HEK293 (cell line): ENCODE measurements at regions not wholly inside any gene's neighbourhood (a gene's known extent, or its start where the extent isn't known, plus 50 kb on each side); places are given as distances from the start of the nearest gene placed in this dataset.

Source experiments
- CTCF ChIP-seq: fragments of 450-650 bp; formaldehyde crosslinking; IDR thresholded peaks from 2 replicates; pipeline ENCODE4 v1.5.1; 2016; ENCODE audit warnings: missing biosample characterization, missing genetic modification characterization
- EGR2 ChIP-seq: fragments of 450-650 bp; formaldehyde crosslinking; IDR thresholded peaks from 2 replicates; pipeline ENCODE4 v1.5.1; 2016; ENCODE audit warnings: low read depth, missing biosample characterization, missing genetic modification characterization
- KLF9 ChIP-seq: fragments of 450-650 bp; formaldehyde crosslinking; IDR thresholded peaks from 2 replicates; pipeline ENCODE4 v1.5.1; 2016; ENCODE audit warnings: missing biosample characterization, missing genetic modification characterization, low read depth
- RBAK ChIP-seq: fragments of 450-650 bp; formaldehyde crosslinking; IDR thresholded peaks from 2 replicates; pipeline ENCODE4 v1.5.1; 2016; ENCODE audit warnings: missing biosample characterization, missing genetic modification characterization
- ZNF239 ChIP-seq: fragments of 450-650 bp; formaldehyde crosslinking; IDR thresholded peaks from 2 replicates; pipeline ENCODE4 v1.5.1; 2016; ENCODE audit warnings: missing biosample characterization, missing genetic modification characterization
- ZNF274 ChIP-seq, 2 experiments: fragments of 200-500 bp in 1 of 2; fragments of 450-650 bp in 1 of 2; sonication (Bioruptor generic) in 1 of 2; formaldehyde crosslinking in 1 of 2; IDR thresholded peaks; 2 replicates each; pipeline versions ENCODE4 v1.5.1 to v1.6.1; 2014 to 2016; ENCODE audit warnings: borderline replicate concordance in 1 of 2, inconsistent platforms in 1 of 2, low read length in 1 of 2, missing biosample characterization in 1 of 2, missing genetic modification characterization in 1 of 2
- ZNF391 ChIP-seq: fragments of 450-650 bp; formaldehyde crosslinking; IDR thresholded peaks from 2 replicates; pipeline ENCODE4 v1.5.1; 2016; ENCODE audit warnings: low read depth, missing biosample characterization, missing genetic modification characterization, borderline replicate concordance
- ZNF398 ChIP-seq: fragments of 450-650 bp; formaldehyde crosslinking; IDR thresholded peaks from 2 replicates; pipeline ENCODE4 v1.5.1; 2017; ENCODE audit warnings: missing biosample characterization, missing genetic modification characterization
- ZNF549 ChIP-seq: fragments of 450-650 bp; IDR thresholded peaks from 2 replicates; pipeline ENCODE4 v1.5.1; 2018; ENCODE audit warnings: missing biosample characterization, missing genetic modification characterization, mild to moderate bottlenecking, inconsistent platforms, moderate library complexity
- TF ChIP-seq, protein P1 (sequence below): sonication (generic); formaldehyde crosslinking; IDR thresholded peaks from 2 replicates; pipeline ENCODE4 v1.8.1; 2022; ENCODE audit warnings: mild to moderate bottlenecking, moderate library complexity, missing genetic modification reagents

DNA sequence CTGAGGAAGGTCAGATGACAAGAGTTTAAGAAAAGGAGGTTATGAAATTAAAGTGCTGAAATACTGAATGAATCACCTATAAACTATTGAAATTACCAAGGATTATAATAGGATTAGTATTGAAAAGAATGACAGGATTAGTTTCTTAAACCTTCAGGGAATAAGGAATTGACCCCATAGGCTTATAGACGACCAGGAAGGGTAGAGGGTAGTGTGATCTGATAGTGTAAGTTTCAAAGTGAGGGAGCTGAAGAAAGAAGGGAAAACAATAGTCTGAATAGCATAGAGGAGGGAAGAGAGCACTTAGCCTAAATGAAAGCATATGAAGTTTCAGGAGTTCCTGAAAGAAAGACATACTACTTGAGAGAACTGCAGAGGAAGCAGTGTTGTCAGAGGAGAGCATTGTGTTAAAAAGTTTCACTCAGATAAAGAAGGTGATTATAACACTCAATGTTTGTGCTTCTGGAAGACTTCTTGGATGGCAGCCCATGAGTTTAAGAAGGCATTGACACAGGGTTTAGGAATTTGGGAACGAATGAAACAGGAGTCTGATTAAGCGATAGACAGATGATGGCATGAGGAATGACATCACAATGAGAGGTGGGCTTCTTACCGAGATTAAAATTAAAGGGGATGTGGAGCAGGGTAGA lies 557.9 kb upstream of the GRAMD2B start:
- TF ChIP-seq, protein P1, sequence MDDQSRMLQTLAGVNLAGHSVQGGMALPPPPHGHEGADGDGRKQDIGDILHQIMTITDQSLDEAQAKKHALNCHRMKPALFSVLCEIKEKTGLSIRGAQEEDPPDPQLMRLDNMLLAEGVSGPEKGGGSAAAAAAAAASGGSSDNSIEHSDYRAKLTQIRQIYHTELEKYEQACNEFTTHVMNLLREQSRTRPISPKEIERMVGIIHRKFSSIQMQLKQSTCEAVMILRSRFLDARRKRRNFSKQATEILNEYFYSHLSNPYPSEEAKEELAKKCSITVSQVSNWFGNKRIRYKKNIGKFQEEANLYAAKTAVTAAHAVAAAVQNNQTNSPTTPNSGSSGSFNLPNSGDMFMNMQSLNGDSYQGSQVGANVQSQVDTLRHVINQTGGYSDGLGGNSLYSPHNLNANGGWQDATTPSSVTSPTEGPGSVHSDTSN (CRISPR knock-in tag): no peak
- TF ChIP-seq CTCF (tag by site-specific recombination) (no peak), ZNF391 (no peak), ZNF398 (tag by site-specific recombination) (no peak), KLF9 (no peak), ZNF549 (tag by site-specific recombination) (no peak), ZNF274 (IDR thresholded peaks at IDR 0.05; ENCODE audit: low read length) (no peak), ZNF274 (tag by site-specific recombination; IDR thresholded peaks at IDR 0.05; ENCODE audit: borderline replicate concordance) (no peak), ZNF239 (tag by site-specific recombination) (no peak), RBAK (tag by site-specific recombination) (no peak), EGR2 (no peak)
